22Rv1 (cell line): ENCODE measurements at regions not wholly inside any gene's neighbourhood (a gene's known extent, or its start where the extent isn't known, plus 50 kb on each side); places are given as distances from the start of the nearest gene placed in this dataset.

Experiments used
- H3K27ac ChIP-seq: fragments of 450-650 bp; 2 replicates; pipeline ENCODE4 v1.5.1; 2017
- CTCF ChIP-seq: fragments of 450-650 bp; IDR thresholded peaks from 2 replicates; pipeline ENCODE4 v1.5.1; 2017; ENCODE audit warnings: mild to moderate bottlenecking
- ZFX ChIP-seq: fragments of 450-650 bp; IDR thresholded peaks from 2 replicates; pipeline ENCODE4 v1.6.1; 2017; ENCODE audit warnings: antibody characterized with exemption, borderline replicate concordance

GRCh38 chr3:10759495-10759894 is 56.5 kb upstream of the SLC6A11 start:
- H3K27ac ChIP-seq: no peak overlapping the region
- TF ChIP-seq ZFX (no peak), CTCF (no peak)

GRCh38 chr3:10760199-10760598 is 55.8 kb upstream of the SLC6A11 start:
- TF ChIP-seq CTCF (no peak), ZFX (no peak)
- H3K27ac ChIP-seq: no peak overlapping the region

GRCh38 chr3:10761583-10761982 is 54.4 kb upstream of the SLC6A11 start:
- TF ChIP-seq CTCF (no peak), ZFX (no peak)
- no peak overlapping the region for H3K27ac ChIP-seq

GRCh38 chr3:10762116-10762515 is 53.9 kb upstream of the SLC6A11 start:
- H3K27ac ChIP-seq: no peak overlapping the region
- TF ChIP-seq ZFX (no peak), CTCF (no peak)

- TF ChIP-seq ZFX (no peak), CTCF (no peak)
- H3K27ac ChIP-seq: no peak overlapping the region
Observed at GRCh38 chr3:10762611-10763247, 53.3 kb upstream of the SLC6A11 start.

- TF ChIP-seq ZFX (no peak), CTCF (no peak)
- H3K27ac ChIP-seq: no peak overlapping the region
Observed at GRCh38 chr3:10763248-10763620, 52.8 kb upstream of the SLC6A11 start.

- no peak overlapping the region for H3K27ac ChIP-seq
- no peak for TF ChIP-seq ZFX
- TF ChIP-seq CTCF: no peak
Observed at GRCh38 chr3:10763817-10764258, 52.2 kb upstream of the SLC6A11 start.
